ENCODE measurements at regions not wholly inside any gene's neighbourhood (a gene's known extent, or its start where the extent isn't known, plus 50 kb on each side); places are given as distances from the start of the nearest gene placed in this dataset.
"Not testable (repeated sequence)": the region's sequence is repeated elsewhere in the genome, so short reads cannot be mapped to it uniquely, and the experiment has no call there.

- H3K27ac ChIP-seq (replicated peaks), result no peak overlapping the region
- no peaks in the 10 kb centered on the region for H3K27me3 ChIP-seq (ENCODE audit: insufficient read depth, poor library complexity, severe bottlenecking)
- no peak overlapping the region for H3K4me3 ChIP-seq (replicated peaks; ENCODE audit: insufficient read depth, low read length)
- TF ChIP-seq POLR2AphosphoS5 (IDR thresholded peaks at IDR 0.05; ENCODE audit: low read depth), result no peak
- TF ChIP-seq REST (IDR thresholded peaks at IDR 0.05; ENCODE audit: insufficient replicate concordance, low read depth), result no peak
- no peak for TF ChIP-seq SPI1 (IDR thresholded peaks at IDR 0.05; ENCODE audit: borderline replicate concordance, low read depth)
- no peak for TF ChIP-seq GABPA (IDR thresholded peaks at IDR 0.05; ENCODE audit: low read depth)
- no peak for DNase-seq (ENCODE audit: low read depth in 1 of 2, low spot score in 1 of 2)
Measured at GRCh38 chr5:18534119-18534518, 899.9 kb downstream of the TAF11L14 start.

GRCh38 chr5:18535753-18536152 lies 901.5 kb downstream of the TAF11L14 start:
- H3K4me3 ChIP-seq (replicated peaks; ENCODE audit: insufficient read depth, low read length); DNase-seq (ENCODE audit: low read depth in 1 of 2, low spot score in 1 of 2); H3K27me3 ChIP-seq (ENCODE audit: insufficient read depth, poor library complexity, severe bottlenecking); H3K27ac ChIP-seq (replicated peaks): not testable (repeated sequence)

GRCh38 chr5:18544421-18544820 lies 910.2 kb downstream of the TAF11L14 start:
- DNase-seq (ENCODE audit: low read depth in 1 of 2, low spot score in 1 of 2), result no peak
- Histone ChIP-seq H3K4me3 (replicated peaks; ENCODE audit: insufficient read depth, low read length) (no peak overlapping the region), H3K27ac (replicated peaks) (no peak overlapping the region), H3K27me3 (ENCODE audit: insufficient read depth, poor library complexity, severe bottlenecking) (no peaks in the 10 kb centered on the region)
- TF ChIP-seq SPI1 (IDR thresholded peaks at IDR 0.05; ENCODE audit: borderline replicate concordance, low read depth) (no peak), GABPA (IDR thresholded peaks at IDR 0.05; ENCODE audit: low read depth) (no peak), REST (IDR thresholded peaks at IDR 0.05; ENCODE audit: insufficient replicate concordance, low read depth) (no peak), CTCF (IDR thresholded peaks at IDR 0.05; ENCODE audit: insufficient read depth, low read length) (no peak)

GRCh38 chr5:18546591-18546990 lies 912.3 kb downstream of the TAF11L14 start:
- TF ChIP-seq CTCF (IDR thresholded peaks at IDR 0.05; ENCODE audit: insufficient read depth, low read length), result no peak
- TF ChIP-seq REST (IDR thresholded peaks at IDR 0.05; ENCODE audit: insufficient replicate concordance, low read depth), result no peak
- no peak for TF ChIP-seq SPI1 (IDR thresholded peaks at IDR 0.05; ENCODE audit: borderline replicate concordance, low read depth)
- TF ChIP-seq POLR2AphosphoS5 (IDR thresholded peaks at IDR 0.05; ENCODE audit: low read depth), result no peak
- no peak for TF ChIP-seq GABPA (IDR thresholded peaks at IDR 0.05; ENCODE audit: low read depth)
- Histone ChIP-seq H3K27me3 (ENCODE audit: insufficient read depth, poor library complexity, severe bottlenecking) (no peaks in the 10 kb centered on the region), H3K4me3 (replicated peaks; ENCODE audit: insufficient read depth, low read length) (no peak overlapping the region), H3K27ac (replicated peaks) (no peak overlapping the region)
- no peak for DNase-seq (ENCODE audit: low read depth in 1 of 2, low spot score in 1 of 2)

Data from HL-60 (cell line).